ENCODE measurements at regions not wholly inside any gene's neighbourhood (a gene's known extent, or its start where the extent isn't known, plus 50 kb on each side); places are given as distances from the start of the nearest gene placed in this dataset.
A peak's percentile ranks its signal among the peaks of the same experiment; 100 is the strongest.

DNA sequence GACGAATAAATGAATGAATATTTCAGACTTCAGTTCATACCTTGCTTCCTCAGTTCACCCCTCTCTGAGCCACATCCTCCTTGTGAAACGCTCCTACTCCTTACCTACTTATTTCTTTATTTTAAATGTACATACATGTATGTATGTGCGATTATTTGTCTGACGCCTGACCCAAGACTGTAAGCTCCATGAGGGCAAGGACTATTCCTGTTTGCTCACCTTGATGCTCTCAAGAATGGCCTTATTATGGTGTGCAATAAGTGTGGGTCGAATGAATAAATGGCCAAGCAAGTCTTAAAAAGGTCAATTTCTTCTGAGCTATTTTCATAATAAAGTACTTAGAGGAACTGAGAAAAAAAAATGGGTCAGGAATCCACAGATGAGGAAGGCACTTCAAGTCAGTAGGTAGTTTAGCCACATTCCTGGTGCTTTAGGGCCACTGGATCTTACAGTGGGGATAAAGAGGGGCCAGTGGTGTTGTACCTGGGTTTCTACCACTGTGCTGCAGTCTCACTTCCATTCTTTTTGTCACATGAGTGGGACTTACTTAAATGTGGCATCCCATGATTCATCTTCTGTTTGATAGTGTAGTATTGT lies 74.7 kb downstream of the SDC1 start:
- Histone ChIP-seq H3K4me1 (ENCODE audit: control insufficient read depth, extremely low read depth, insufficient read depth, low read length) (peaks cover 15% of the 10 kb centered on the region), H3K4me3 (replicated peaks in 1 of 4; ENCODE audit: control extremely low read depth in 1 of 4, insufficient read depth in 1 of 4, low read depth in 3 of 4, low read length in 4 of 4) (no peak overlapping the region), H2AFZ (ENCODE audit: low read length) (no peak overlapping the region), H3K27me3 (ENCODE audit: control insufficient read depth, insufficient read depth, low read length) (no peaks in the 10 kb centered on the region), H3K27ac (ENCODE audit: insufficient read depth, low read length) (peak overlapping the region; percentile 24), H4K20me1 (ENCODE audit: control insufficient read depth, extremely low read depth, insufficient read depth, low read length) (no peaks in the 10 kb centered on the region), H3K9me3 (ENCODE audit: control insufficient read depth, insufficient read depth, low read depth, low read length) (no peaks in the 10 kb centered on the region), H3K9ac (ENCODE audit: insufficient read depth, low read length) (no peak overlapping the region), H3K36me3 (ENCODE audit: control insufficient read depth, insufficient read depth, low read length) (no peaks in the 10 kb centered on the region), H3K4me2 (ENCODE audit: extremely low read depth, insufficient read depth, low read length) (no peak overlapping the region), H3K79me2 (ENCODE audit: control insufficient read depth, insufficient read depth, low read length) (no peaks in the 10 kb centered on the region)
- TF ChIP-seq EZH2 (IDR thresholded peaks at IDR 0.05; ENCODE audit: low read length, missing control alignments), result no peak
- TF ChIP-seq CTCF (conservative IDR thresholded peaks at IDR 0.05 in 1 of 2, IDR thresholded peaks at IDR 0.05 in 1 of 2; ENCODE audit: low read depth in 1 of 2, low read length in 2 of 2), result no peak
- DNase-seq (ENCODE audit: low read depth in 2 of 2), result no peak

GRCh38 chr2:20149703-20150030 lies 75.3 kb downstream of the SDC1 start:
- Histone ChIP-seq H4K20me1 (ENCODE audit: control insufficient read depth, extremely low read depth, insufficient read depth, low read length) (no peaks in the 10 kb centered on the region), H3K27ac (ENCODE audit: insufficient read depth, low read length) (peak overlapping the region; percentile 24), H3K36me3 (ENCODE audit: control insufficient read depth, insufficient read depth, low read length) (no peaks in the 10 kb centered on the region), H3K27me3 (ENCODE audit: control insufficient read depth, insufficient read depth, low read length) (no peaks in the 10 kb centered on the region), H3K79me2 (ENCODE audit: control insufficient read depth, insufficient read depth, low read length) (no peaks in the 10 kb centered on the region), H3K4me3 (replicated peaks in 1 of 4; ENCODE audit: control extremely low read depth in 1 of 4, insufficient read depth in 1 of 4, low read depth in 3 of 4, low read length in 4 of 4) (no peak overlapping the region), H3K4me2 (ENCODE audit: extremely low read depth, insufficient read depth, low read length) (peak overlapping the region; percentile 33), H3K4me1 (ENCODE audit: control insufficient read depth, extremely low read depth, insufficient read depth, low read length) (peaks cover 15% of the 10 kb centered on the region), H2AFZ (ENCODE audit: low read length) (no peak overlapping the region), H3K9ac (ENCODE audit: insufficient read depth, low read length) (no peak overlapping the region), H3K9me3 (ENCODE audit: control insufficient read depth, insufficient read depth, low read depth, low read length) (no peaks in the 10 kb centered on the region)
- no peak for DNase-seq (ENCODE audit: low read depth in 2 of 2)
- no peak for TF ChIP-seq EZH2 (IDR thresholded peaks at IDR 0.05; ENCODE audit: low read length, missing control alignments)
- no peak for TF ChIP-seq CTCF (conservative IDR thresholded peaks at IDR 0.05 in 1 of 2, IDR thresholded peaks at IDR 0.05 in 1 of 2; ENCODE audit: low read depth in 1 of 2, low read length in 2 of 2)

DNA sequence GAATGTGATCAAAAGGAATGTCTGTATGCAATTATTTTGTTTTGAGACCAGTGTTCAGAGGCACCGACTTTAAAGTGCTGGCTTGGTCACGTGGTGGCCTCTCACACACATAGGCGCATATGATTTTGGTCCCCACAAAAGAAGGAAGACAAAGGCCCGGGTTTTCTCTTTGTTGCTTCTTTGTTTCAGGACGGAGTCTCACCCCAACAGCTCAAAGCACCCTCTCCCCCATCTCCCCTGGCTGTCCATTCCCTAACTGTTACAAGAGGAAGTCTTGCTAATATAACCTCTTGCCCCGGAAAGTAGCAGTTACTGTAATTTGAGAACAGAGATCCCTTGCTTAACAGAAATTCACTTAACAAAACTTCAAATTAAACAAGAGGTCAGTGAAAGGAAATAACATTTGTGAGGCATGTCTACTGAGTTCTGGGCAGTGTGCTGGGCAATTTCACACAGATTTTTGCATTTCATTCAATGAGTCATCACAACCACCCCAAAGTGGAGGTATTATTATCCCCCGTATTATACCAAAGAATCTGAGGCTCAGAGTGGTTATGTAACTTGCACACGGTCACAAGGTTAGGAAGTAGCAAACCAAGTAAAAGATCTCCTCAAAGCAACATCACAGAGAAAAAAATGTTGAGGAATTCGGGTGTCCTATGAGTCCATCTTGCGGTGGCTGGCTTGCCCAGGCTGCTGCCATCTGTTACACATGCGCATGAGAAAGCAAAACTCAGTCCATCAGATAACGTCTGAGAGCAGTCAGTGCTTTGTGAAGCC lies 75.8 kb downstream of the SDC1 start:
- Histone ChIP-seq H3K79me2 (ENCODE audit: control insufficient read depth, insufficient read depth, low read length) (no peaks in the 10 kb centered on the region), H3K4me1 (ENCODE audit: control insufficient read depth, extremely low read depth, insufficient read depth, low read length) (peaks cover 15% of the 10 kb centered on the region), H2AFZ (ENCODE audit: low read length) (no peak overlapping the region), H3K9me3 (ENCODE audit: control insufficient read depth, insufficient read depth, low read depth, low read length) (no peaks in the 10 kb centered on the region), H3K27ac (ENCODE audit: insufficient read depth, low read length) (peak overlapping the region; percentile 66), H4K20me1 (ENCODE audit: control insufficient read depth, extremely low read depth, insufficient read depth, low read length) (no peaks in the 10 kb centered on the region), H3K36me3 (ENCODE audit: control insufficient read depth, insufficient read depth, low read length) (no peaks in the 10 kb centered on the region), H3K9ac (ENCODE audit: insufficient read depth, low read length) (no peak overlapping the region), H3K4me2 (ENCODE audit: extremely low read depth, insufficient read depth, low read length) (peak overlapping the region; percentile 33), H3K27me3 (ENCODE audit: control insufficient read depth, insufficient read depth, low read length) (no peaks in the 10 kb centered on the region), H3K4me3 (replicated peaks in 1 of 4; ENCODE audit: control extremely low read depth in 1 of 4, insufficient read depth in 1 of 4, low read depth in 3 of 4, low read length in 4 of 4) (no peak overlapping the region)
- peak; percentile 88 to 97 for DNase-seq (ENCODE audit: low read depth in 2 of 2)
- TF ChIP-seq CTCF (conservative IDR thresholded peaks at IDR 0.05 in 1 of 2, IDR thresholded peaks at IDR 0.05 in 1 of 2; ENCODE audit: low read depth in 1 of 2, low read length in 2 of 2), result no peak
- TF ChIP-seq EZH2 (IDR thresholded peaks at IDR 0.05; ENCODE audit: low read length, missing control alignments), result no peak
